ENCODE measurements at regions not wholly inside any gene's neighbourhood (a gene's known extent, or its start where the extent isn't known, plus 50 kb on each side); places are given as distances from the start of the nearest gene placed in this dataset.
A peak's percentile ranks its signal among the peaks of the same experiment; 100 is the strongest.

DNA sequence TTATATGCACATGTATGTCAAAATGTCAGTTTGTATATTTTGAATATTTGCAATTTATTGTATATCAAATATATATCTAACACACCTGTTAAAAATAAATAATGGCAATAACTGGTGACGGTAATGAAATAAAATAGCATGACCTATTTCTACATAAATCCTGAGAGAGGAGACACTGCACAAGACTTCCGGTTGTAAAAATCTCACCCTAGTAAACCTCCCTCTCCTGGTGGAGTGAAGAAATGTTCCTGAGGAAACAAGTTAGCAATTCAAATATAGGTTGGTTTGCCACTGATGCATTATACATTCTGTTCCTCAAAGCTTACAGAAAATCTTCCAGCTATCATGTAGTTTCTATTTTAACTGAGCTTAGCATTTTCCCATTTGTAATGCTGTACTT, 166.1 kb upstream of the SYT10 start:
- no peak for TF ChIP-seq POLR2A (IDR thresholded peaks at IDR 0.05)
- TF ChIP-seq, protein P1, sequence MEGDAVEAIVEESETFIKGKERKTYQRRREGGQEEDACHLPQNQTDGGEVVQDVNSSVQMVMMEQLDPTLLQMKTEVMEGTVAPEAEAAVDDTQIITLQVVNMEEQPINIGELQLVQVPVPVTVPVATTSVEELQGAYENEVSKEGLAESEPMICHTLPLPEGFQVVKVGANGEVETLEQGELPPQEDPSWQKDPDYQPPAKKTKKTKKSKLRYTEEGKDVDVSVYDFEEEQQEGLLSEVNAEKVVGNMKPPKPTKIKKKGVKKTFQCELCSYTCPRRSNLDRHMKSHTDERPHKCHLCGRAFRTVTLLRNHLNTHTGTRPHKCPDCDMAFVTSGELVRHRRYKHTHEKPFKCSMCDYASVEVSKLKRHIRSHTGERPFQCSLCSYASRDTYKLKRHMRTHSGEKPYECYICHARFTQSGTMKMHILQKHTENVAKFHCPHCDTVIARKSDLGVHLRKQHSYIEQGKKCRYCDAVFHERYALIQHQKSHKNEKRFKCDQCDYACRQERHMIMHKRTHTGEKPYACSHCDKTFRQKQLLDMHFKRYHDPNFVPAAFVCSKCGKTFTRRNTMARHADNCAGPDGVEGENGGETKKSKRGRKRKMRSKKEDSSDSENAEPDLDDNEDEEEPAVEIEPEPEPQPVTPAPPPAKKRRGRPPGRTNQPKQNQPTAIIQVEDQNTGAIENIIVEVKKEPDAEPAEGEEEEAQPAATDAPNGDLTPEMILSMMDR (IDR thresholded peaks at IDR 0.05) = peak in 3 of 4 donors; percentile 9 to 16 (median 12)
